ENCODE measurements at regions not wholly inside any gene's neighbourhood (a gene's known extent, or its start where the extent isn't known, plus 50 kb on each side); places are given as distances from the start of the nearest gene placed in this dataset.

GRCh38 chr6:105990151-105990550, 96.0 kb upstream of the PRDM1 start:
- H3K4me1 ChIP-seq (ENCODE audit: control insufficient read depth, insufficient read depth, low read length): peaks cover 16% of the 10 kb centered on the region
- H3K9me3 ChIP-seq (replicated peaks; ENCODE audit: low read length): no peaks in the 10 kb centered on the region
- no peaks in the 10 kb centered on the region for H3K27me3 ChIP-seq (ENCODE audit: control insufficient read depth, insufficient read depth, low read length)
- no peaks in the 10 kb centered on the region for H3K36me3 ChIP-seq (ENCODE audit: insufficient read depth, low read length)
- H3K4me3 ChIP-seq (ENCODE audit: low read length): no peak overlapping the region
- no peak overlapping the region for H3K9ac ChIP-seq (ENCODE audit: low read depth, low read length)
- H3K4me2 ChIP-seq (ENCODE audit: low read length): no peak overlapping the region

GRCh38 chr6:105988812-105989577, 97.1 kb upstream of the PRDM1 start:
- Histone ChIP-seq H3K9ac (ENCODE audit: low read depth, low read length) (no peak overlapping the region), H3K4me1 (ENCODE audit: control insufficient read depth, insufficient read depth, low read length) (peaks cover 16% of the 10 kb centered on the region), H3K27me3 (ENCODE audit: control insufficient read depth, insufficient read depth, low read length) (no peaks in the 10 kb centered on the region), H3K9me3 (replicated peaks; ENCODE audit: low read length) (no peaks in the 10 kb centered on the region), H3K36me3 (ENCODE audit: insufficient read depth, low read length) (no peaks in the 10 kb centered on the region), H3K4me2 (ENCODE audit: low read length) (no peak overlapping the region), H3K4me3 (ENCODE audit: low read length) (no peak overlapping the region)

- no peaks in the 10 kb centered on the region for H3K9me3 ChIP-seq (replicated peaks; ENCODE audit: low read length)
- H3K4me3 ChIP-seq (ENCODE audit: low read length): no peak overlapping the region
- no peaks in the 10 kb centered on the region for H3K27me3 ChIP-seq (ENCODE audit: control insufficient read depth, insufficient read depth, low read length)
- H3K36me3 ChIP-seq (ENCODE audit: insufficient read depth, low read length): no peaks in the 10 kb centered on the region
- H3K4me1 ChIP-seq (ENCODE audit: control insufficient read depth, insufficient read depth, low read length): peaks cover 9% of the 10 kb centered on the region
- no peak overlapping the region for H3K4me2 ChIP-seq (ENCODE audit: low read length)
- H3K9ac ChIP-seq (ENCODE audit: low read depth, low read length): no peak overlapping the region
Measured at GRCh38 chr6:105988321-105988720, 97.8 kb upstream of the PRDM1 start.

GRCh38 chr6:105987516-105987915, 98.6 kb upstream of the PRDM1 start:
- Histone ChIP-seq H3K9ac (ENCODE audit: low read depth, low read length) (no peak overlapping the region), H3K4me2 (ENCODE audit: low read length) (no peak overlapping the region), H3K9me3 (replicated peaks; ENCODE audit: low read length) (no peaks in the 10 kb centered on the region), H3K4me3 (ENCODE audit: low read length) (no peak overlapping the region), H3K36me3 (ENCODE audit: insufficient read depth, low read length) (no peaks in the 10 kb centered on the region), H3K27me3 (ENCODE audit: control insufficient read depth, insufficient read depth, low read length) (no peaks in the 10 kb centered on the region), H3K4me1 (ENCODE audit: control insufficient read depth, insufficient read depth, low read length) (peaks cover 5% of the 10 kb centered on the region)

GRCh38 chr6:105986998-105987397, 99.1 kb upstream of the PRDM1 start:
- Histone ChIP-seq H3K4me3 (ENCODE audit: low read length) (no peak overlapping the region), H3K4me2 (ENCODE audit: low read length) (no peak overlapping the region), H3K27me3 (ENCODE audit: control insufficient read depth, insufficient read depth, low read length) (no peaks in the 10 kb centered on the region), H3K9me3 (replicated peaks; ENCODE audit: low read length) (no peaks in the 10 kb centered on the region), H3K36me3 (ENCODE audit: insufficient read depth, low read length) (no peaks in the 10 kb centered on the region), H3K4me1 (ENCODE audit: control insufficient read depth, insufficient read depth, low read length) (peaks cover 4% of the 10 kb centered on the region), H3K9ac (ENCODE audit: low read depth, low read length) (no peak overlapping the region)

GRCh38 chr6:105985816-105986632, 100.1 kb upstream of the PRDM1 start:
- Histone ChIP-seq H3K9me3 (replicated peaks; ENCODE audit: low read length) (no peaks in the 10 kb centered on the region), H3K4me3 (ENCODE audit: low read length) (no peak overlapping the region), H3K9ac (ENCODE audit: low read depth, low read length) (no peak overlapping the region), H3K27me3 (ENCODE audit: control insufficient read depth, insufficient read depth, low read length) (no peaks in the 10 kb centered on the region), H3K4me2 (ENCODE audit: low read length) (no peak overlapping the region), H3K36me3 (ENCODE audit: insufficient read depth, low read length) (no peaks in the 10 kb centered on the region), H3K4me1 (ENCODE audit: control insufficient read depth, insufficient read depth, low read length) (peaks cover 7% of the 10 kb centered on the region)

- Histone ChIP-seq H3K9me3 (replicated peaks; ENCODE audit: low read length) (no peaks in the 10 kb centered on the region), H3K4me2 (ENCODE audit: low read length) (no peak overlapping the region), H3K36me3 (ENCODE audit: insufficient read depth, low read length) (no peaks in the 10 kb centered on the region), H3K27me3 (ENCODE audit: control insufficient read depth, insufficient read depth, low read length) (no peaks in the 10 kb centered on the region), H3K4me1 (ENCODE audit: control insufficient read depth, insufficient read depth, low read length) (peaks cover 10% of the 10 kb centered on the region), H3K4me3 (ENCODE audit: low read length) (no peak overlapping the region), H3K9ac (ENCODE audit: low read depth, low read length) (no peak overlapping the region)
Measured at GRCh38 chr6:105985098-105985815, 100.9 kb upstream of the PRDM1 start.

- Histone ChIP-seq H3K4me2 (ENCODE audit: low read length) (no peak overlapping the region), H3K9ac (ENCODE audit: low read depth, low read length) (no peak overlapping the region), H3K36me3 (ENCODE audit: insufficient read depth, low read length) (no peaks in the 10 kb centered on the region), H3K9me3 (replicated peaks; ENCODE audit: low read length) (no peaks in the 10 kb centered on the region), H3K4me1 (ENCODE audit: control insufficient read depth, insufficient read depth, low read length) (peaks cover 10% of the 10 kb centered on the region), H3K4me3 (ENCODE audit: low read length) (no peak overlapping the region), H3K27me3 (ENCODE audit: control insufficient read depth, insufficient read depth, low read length) (no peaks in the 10 kb centered on the region)
Measured at GRCh38 chr6:105983763-105984162, 102.4 kb upstream of the PRDM1 start.

GRCh38 chr6:105982761-105983540, 103.2 kb upstream of the PRDM1 start:
- H3K27me3 ChIP-seq (ENCODE audit: control insufficient read depth, insufficient read depth, low read length): no peaks in the 10 kb centered on the region
- H3K9me3 ChIP-seq (replicated peaks; ENCODE audit: low read length): no peaks in the 10 kb centered on the region

GRCh38 chr6:105981888-105982358, 104.2 kb upstream of the PRDM1 start:
- Histone ChIP-seq H3K4me2 (ENCODE audit: low read length) (peak overlapping the region; percentile 86), H3K4me1 (ENCODE audit: control insufficient read depth, insufficient read depth, low read length) (peaks cover 10% of the 10 kb centered on the region), H3K27me3 (ENCODE audit: control insufficient read depth, insufficient read depth, low read length) (no peaks in the 10 kb centered on the region), H3K9me3 (replicated peaks; ENCODE audit: low read length) (no peaks in the 10 kb centered on the region), H3K36me3 (ENCODE audit: insufficient read depth, low read length) (no peaks in the 10 kb centered on the region), H3K9ac (ENCODE audit: low read depth, low read length) (no peak overlapping the region), H3K4me3 (ENCODE audit: low read length) (peak overlapping the region; percentile 52)

More at GRCh38 chr6:105982761-105983540, 103.2 kb upstream of the PRDM1 start:
- H3K9ac ChIP-seq (ENCODE audit: low read depth, low read length): no peak overlapping the region
- H3K4me1 ChIP-seq (ENCODE audit: control insufficient read depth, insufficient read depth, low read length): peaks cover 10% of the 10 kb centered on the region
- no peak overlapping the region for H3K4me2 ChIP-seq (ENCODE audit: low read length)
- H3K36me3 ChIP-seq (ENCODE audit: insufficient read depth, low read length): no peaks in the 10 kb centered on the region
- H3K4me3 ChIP-seq (ENCODE audit: low read length): no peak overlapping the region

Data from skeletal muscle satellite cell (primary cell).